ENCODE measurements at regions not wholly inside any gene's neighbourhood (a gene's known extent, or its start where the extent isn't known, plus 50 kb on each side); places are given as distances from the start of the nearest gene placed in this dataset.

GRCh38 chr22:25374869-25375268 lies 155.4 kb downstream of the CRYBB2 start:
- Mint-ChIP-seq H3K27me3 (ENCODE audit: low read depth) (no peaks in the 10 kb centered on the region), H3K4me3 (no peak overlapping the region), H3K9me3 (no peaks in the 10 kb centered on the region), H3K36me3 (ENCODE audit: low read depth) (peaks cover 11% of the 10 kb centered on the region), H3K4me1 (no peaks in the 10 kb centered on the region), H3K27ac (ENCODE audit: unreplicated experiment) (no peak overlapping the region)
- no peak for DNase-seq (ENCODE audit: low read depth, low spot score)
- TF ChIP-seq, protein P1, sequence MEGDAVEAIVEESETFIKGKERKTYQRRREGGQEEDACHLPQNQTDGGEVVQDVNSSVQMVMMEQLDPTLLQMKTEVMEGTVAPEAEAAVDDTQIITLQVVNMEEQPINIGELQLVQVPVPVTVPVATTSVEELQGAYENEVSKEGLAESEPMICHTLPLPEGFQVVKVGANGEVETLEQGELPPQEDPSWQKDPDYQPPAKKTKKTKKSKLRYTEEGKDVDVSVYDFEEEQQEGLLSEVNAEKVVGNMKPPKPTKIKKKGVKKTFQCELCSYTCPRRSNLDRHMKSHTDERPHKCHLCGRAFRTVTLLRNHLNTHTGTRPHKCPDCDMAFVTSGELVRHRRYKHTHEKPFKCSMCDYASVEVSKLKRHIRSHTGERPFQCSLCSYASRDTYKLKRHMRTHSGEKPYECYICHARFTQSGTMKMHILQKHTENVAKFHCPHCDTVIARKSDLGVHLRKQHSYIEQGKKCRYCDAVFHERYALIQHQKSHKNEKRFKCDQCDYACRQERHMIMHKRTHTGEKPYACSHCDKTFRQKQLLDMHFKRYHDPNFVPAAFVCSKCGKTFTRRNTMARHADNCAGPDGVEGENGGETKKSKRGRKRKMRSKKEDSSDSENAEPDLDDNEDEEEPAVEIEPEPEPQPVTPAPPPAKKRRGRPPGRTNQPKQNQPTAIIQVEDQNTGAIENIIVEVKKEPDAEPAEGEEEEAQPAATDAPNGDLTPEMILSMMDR (conservative IDR thresholded peaks at IDR 0.05) = no peak

DNA sequence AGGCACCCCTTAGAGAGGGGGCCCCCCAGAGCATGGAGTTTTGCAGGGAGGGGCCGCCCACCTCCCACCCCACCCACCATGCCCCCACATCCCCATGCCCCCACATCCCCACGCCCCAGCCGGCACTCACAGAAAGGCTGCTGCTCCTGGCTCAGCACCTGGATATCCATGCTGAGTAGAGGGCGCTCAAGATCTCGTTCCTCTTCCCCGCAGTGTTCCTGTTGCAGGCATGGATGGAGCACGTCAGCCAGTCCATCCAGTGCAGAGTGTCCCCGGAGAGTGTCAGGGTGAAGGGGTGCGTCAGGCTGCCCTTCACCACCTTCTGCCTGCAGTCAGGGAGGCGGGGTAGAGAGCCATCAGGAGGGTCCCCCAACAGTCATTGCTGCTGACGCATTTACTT lies 156.2 kb downstream of the CRYBB2 start:
- H3K36me3 Mint-ChIP-seq (ENCODE audit: low read depth) = peaks cover 11% of the 10 kb centered on the region
- no peaks in the 10 kb centered on the region for H3K4me1 Mint-ChIP-seq
- DNase-seq (ENCODE audit: low read depth, low spot score) = no peak
- H3K9me3 Mint-ChIP-seq = no peaks in the 10 kb centered on the region
- no peak overlapping the region for H3K27ac Mint-ChIP-seq (ENCODE audit: unreplicated experiment)
- no peaks in the 10 kb centered on the region for H3K27me3 Mint-ChIP-seq (ENCODE audit: low read depth)
- H3K4me3 Mint-ChIP-seq = no peak overlapping the region
- TF ChIP-seq, protein P1 (conservative IDR thresholded peaks at IDR 0.05) = no peak

GRCh38 chr22:25377699-25378098 lies 158.3 kb downstream of the CRYBB2 start:
- H3K4me3 Mint-ChIP-seq = no peak overlapping the region
- H3K27me3 Mint-ChIP-seq (ENCODE audit: low read depth) = no peaks in the 10 kb centered on the region
- peaks cover 6% of the 10 kb centered on the region for H3K4me1 Mint-ChIP-seq
- no peaks in the 10 kb centered on the region for H3K9me3 Mint-ChIP-seq
- H3K36me3 Mint-ChIP-seq (ENCODE audit: low read depth) = peaks cover 11% of the 10 kb centered on the region
- no peak for DNase-seq (ENCODE audit: low read depth, low spot score)
- peak overlapping the region; percentile 89 for H3K27ac Mint-ChIP-seq (ENCODE audit: unreplicated experiment)
- TF ChIP-seq, protein P1 (conservative IDR thresholded peaks at IDR 0.05) = no peak

DNA sequence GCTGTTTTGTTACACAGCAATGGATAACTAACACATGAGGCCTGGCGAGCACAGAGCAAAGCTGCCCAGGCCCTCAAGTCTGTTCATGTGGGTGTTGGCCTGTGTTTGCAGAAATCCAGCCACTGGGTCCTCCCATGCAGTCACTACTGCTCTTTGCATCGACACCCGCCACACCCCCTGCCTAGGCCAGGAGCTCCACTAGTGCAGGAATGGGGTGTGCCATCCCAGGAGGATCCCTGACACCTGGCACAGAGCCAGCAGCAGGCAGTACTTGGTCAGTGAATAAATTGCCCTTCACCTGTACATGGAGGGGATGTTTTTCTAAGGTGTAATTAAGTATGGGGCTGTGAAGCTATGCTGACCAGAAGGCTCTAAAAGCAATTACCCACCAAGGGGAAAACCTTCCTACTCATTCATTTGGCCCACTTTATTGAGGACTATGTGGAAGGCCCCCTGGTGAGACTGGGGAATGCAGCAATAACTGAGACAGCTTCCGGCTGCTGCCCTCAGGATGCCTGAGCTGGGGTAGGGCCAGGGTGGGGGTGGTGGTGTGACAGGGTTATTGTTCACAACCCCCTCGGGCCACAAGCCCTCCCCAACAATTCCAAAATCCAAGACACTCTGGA lies 160.8 kb downstream of the CRYBB2 start:
- DNase-seq (ENCODE audit: low read depth, low spot score) = no peak
- no peak overlapping the region for H3K27ac Mint-ChIP-seq (ENCODE audit: unreplicated experiment)
- peaks cover 21% of the 10 kb centered on the region for H3K4me1 Mint-ChIP-seq
- no peaks in the 10 kb centered on the region for H3K27me3 Mint-ChIP-seq (ENCODE audit: low read depth)
- H3K9me3 Mint-ChIP-seq = no peaks in the 10 kb centered on the region
- no peak overlapping the region for H3K4me3 Mint-ChIP-seq
- H3K36me3 Mint-ChIP-seq (ENCODE audit: low read depth) = peaks cover 11% of the 10 kb centered on the region
- TF ChIP-seq, protein P1 (conservative IDR thresholded peaks at IDR 0.05) = no peak

GRCh38 chr22:25382762-25383161 lies 163.3 kb downstream of the CRYBB2 start:
- Mint-ChIP-seq H3K4me3 (no peak overlapping the region), H3K36me3 (ENCODE audit: low read depth) (peaks cover 3% of the 10 kb centered on the region), H3K4me1 (peaks cover 40% of the 10 kb centered on the region), H3K9me3 (no peaks in the 10 kb centered on the region), H3K27me3 (ENCODE audit: low read depth) (no peaks in the 10 kb centered on the region), H3K27ac (ENCODE audit: unreplicated experiment) (no peak overlapping the region)
- DNase-seq (ENCODE audit: low read depth, low spot score) = no peak
- TF ChIP-seq, protein P1 (conservative IDR thresholded peaks at IDR 0.05) = no peak

Measured in neural crest cell (in vitro differentiated cells).